CD14-positive monocyte (primary cell): ENCODE measurements at regions not wholly inside any gene's neighbourhood (a gene's known extent, or its start where the extent isn't known, plus 50 kb on each side); places are given as distances from the start of the nearest gene placed in this dataset.

Experiments
- DNase-seq, 3 donors: peaks; one replicate each; pipeline ENCODE4 v3.0.0-alpha.2; 2011 to 2022
- H2AFZ ChIP-seq: 2 replicates; pipeline ENCODE4 v1.6.0; 2012; ENCODE audit warnings: mild to moderate bottlenecking, low read depth, low read length, inconsistent platforms; ENCODE audit not compliant: insufficient read depth, poor library complexity, severe bottlenecking
- H3K27ac ChIP-seq, 2 donors: 1 replicate in 1 of 2; 2 replicates in 1 of 2; pipeline ENCODE4 v1.5.1; 2012 to 2013; ENCODE audit warnings: low read length in 2 of 2, control low read depth in 1 of 2, inconsistent platforms in 1 of 2, low read depth in 1 of 2, mild to moderate bottlenecking in 1 of 2
- H3K27me3 ChIP-seq, 2 donors: one replicate each; pipeline versions ENCODE4 v1.6.0 to v1.6.1; 2011 to 2013; ENCODE audit warnings: low read length in 2 of 2; ENCODE audit not compliant: control insufficient read depth in 2 of 2, insufficient read depth in 2 of 2
- H3K36me3 ChIP-seq, 2 donors: replicated peaks in 1 of 2; 1 replicate in 1 of 2; 2 replicates in 1 of 2; pipeline versions ENCODE4 v1.5.1 to v1.6.1; 2012 to 2013; ENCODE audit warnings: low read length in 2 of 2, control low read depth in 1 of 2, inconsistent platforms in 1 of 2, mild to moderate bottlenecking in 1 of 2; ENCODE audit not compliant: insufficient read depth in 2 of 2, control insufficient read depth in 1 of 2
- H3K4me1 ChIP-seq, 2 donors: 1 replicate in 1 of 2; 2 replicates in 1 of 2; pipeline versions ENCODE4 v1.5.1 to v1.6.1; 2012 to 2013; ENCODE audit warnings: low read length in 2 of 2, control low read depth in 1 of 2, inconsistent platforms in 1 of 2, mild to moderate bottlenecking in 1 of 2, moderate library complexity in 1 of 2; ENCODE audit not compliant: insufficient read depth in 2 of 2, control insufficient read depth in 1 of 2
- H3K4me2 ChIP-seq: replicated peaks from 2 replicates; pipeline ENCODE3; 2012; ENCODE audit warnings: low read length, moderate library complexity, mild to moderate bottlenecking; ENCODE audit not compliant: poor library complexity, severe bottlenecking; ENCODE audit errors: extremely low read depth
- H3K4me3 ChIP-seq, 3 experiments: fragments of 200-600 bp in 1 of 3; sonication (generic) in 1 of 3; replicated peaks in 1 of 3; 1 replicate in 2 of 3; 2 replicates in 1 of 3; pipeline ENCODE4 v1.5.1; 2011 to 2013; ENCODE audit warnings: low read length in 3 of 3, mild to moderate bottlenecking in 3 of 3, control low read depth in 2 of 3, low read depth in 2 of 3, inconsistent platforms in 1 of 3, moderate library complexity in 1 of 3
- H3K79me2 ChIP-seq: 2 replicates; pipeline ENCODE4 v1.6.0; 2012; ENCODE audit warnings: mild to moderate bottlenecking, control low read depth, inconsistent platforms, low read length, moderate library complexity; ENCODE audit not compliant: insufficient read depth
- H3K9ac ChIP-seq: 2 replicates; pipeline ENCODE4 v1.6.0; 2017; ENCODE audit warnings: low read length, mild to moderate bottlenecking; ENCODE audit not compliant: insufficient read depth, poor library complexity, severe bottlenecking
- H3K9me3 ChIP-seq, 2 donors: replicated peaks in 1 of 2; 1 replicate in 1 of 2; 2 replicates in 1 of 2; pipeline versions ENCODE4 v1.5.1 to v1.6.1; 2012 to 2013; ENCODE audit warnings: low read length in 2 of 2, control low read depth in 1 of 2; ENCODE audit not compliant: control insufficient read depth in 1 of 2, insufficient read depth in 1 of 2
- H4K20me1 ChIP-seq: 2 replicates; pipeline ENCODE4 v1.6.0; 2012; ENCODE audit warnings: mild to moderate bottlenecking, low read length, control low read depth, moderate library complexity; ENCODE audit not compliant: insufficient read depth
- H3K27ac Mint-ChIP-seq, 7 donors: one replicate each; pipeline ENCODE4 v1.8.0; 2020; ENCODE audit warnings: mild to moderate bottlenecking in 7 of 7, mixed read lengths in 7 of 7, moderate library complexity in 6 of 7, inconsistent platforms in 2 of 7
- H3K27me3 Mint-ChIP-seq, 3 donors: one replicate each; pipeline ENCODE4 v1.8.0; 2021 to 2022; ENCODE audit warnings: low read depth in 3 of 3, mild to moderate bottlenecking in 3 of 3, mixed read lengths in 3 of 3, moderate library complexity in 3 of 3, inconsistent platforms in 1 of 3
- H3K36me3 Mint-ChIP-seq, 2 donors: one replicate each; pipeline ENCODE4 v1.8.0; 2020; ENCODE audit warnings: mixed read lengths in 2 of 2, inconsistent platforms in 1 of 2, mild to moderate bottlenecking in 1 of 2
- H3K4me1 Mint-ChIP-seq: one replicate; pipeline ENCODE4 v1.8.0; 2020; ENCODE audit warnings: mild to moderate bottlenecking, mixed read lengths
- H3K4me3 Mint-ChIP-seq, 2 donors: one replicate each; pipeline ENCODE4 v1.8.0; 2020; ENCODE audit warnings: mild to moderate bottlenecking in 2 of 2, mixed read lengths in 2 of 2, moderate library complexity in 1 of 2
- H3K9me3 Mint-ChIP-seq, 7 donors: one replicate each; pipeline ENCODE4 v1.8.0; 2020 to 2022; ENCODE audit warnings: mixed read lengths in 7 of 7, mild to moderate bottlenecking in 6 of 7, moderate library complexity in 6 of 7, inconsistent platforms in 2 of 7
- CTCF ChIP-seq: fragments of 200-600 bp; IDR thresholded peaks from one replicate; pipeline ENCODE4 v1.8.0; 2022; ENCODE audit warnings: antibody characterized with exemption, mild to moderate bottlenecking
- WGBS: methylation state at CpG from one replicate; pipeline ENCODE4 v1.1.5; 2013; ENCODE audit warnings: missing lambda C conversion rate; ENCODE audit not compliant: insufficient coverage; 5-methylcytosine and 5-hydroxymethylcytosine counted together
- intact Hi-C, 2 donors: fragments of 100-400 bp; cut with micrococcal nuclease; formaldehyde crosslinking; loops; one replicate each; pipeline versions ENCODE4 v1.15.0 to v1.15.1; 2023

GRCh38 chr10:4028854-4029583, 244.0 kb upstream of the KLF6 start:
- WGBS: 100% methylated on average over 1 of the region's 6 CpGs
- H3K79me2 ChIP-seq: no peaks in the 10 kb centered on the region
- H3K27ac ChIP-seq: no peak overlapping the region
- no peak overlapping the region for H3K4me3 ChIP-seq
- no peak overlapping the region for H3K27ac Mint-ChIP-seq
- no peak overlapping the region for H3K4me3 Mint-ChIP-seq
- TF ChIP-seq CTCF: no peak
- peaks cover 8% of the 10 kb centered on the region for H3K4me1 Mint-ChIP-seq
- DNase-seq: no peak
- H4K20me1 ChIP-seq: no peaks in the 10 kb centered on the region
- H3K9me3 Mint-ChIP-seq: no peaks in the 10 kb centered on the region
- H3K4me1 ChIP-seq: no peaks in the 10 kb centered on the region
- H3K36me3 ChIP-seq: no peaks in the 10 kb centered on the region
- H3K4me2 ChIP-seq: no peak overlapping the region
- no peaks in the 10 kb centered on the region for H3K27me3 ChIP-seq
- peaks cover 0 to 7% (median 2%) of the 10 kb centered on the region in 3 donors for H3K27me3 Mint-ChIP-seq
- H3K9me3 ChIP-seq: no peaks in the 10 kb centered on the region
- no peak overlapping the region for H2AFZ ChIP-seq
- intact Hi-C loops: no loop called here
- no peaks in the 10 kb centered on the region for H3K36me3 Mint-ChIP-seq
- H3K9ac ChIP-seq: no peak overlapping the region

- Histone ChIP-seq H2AFZ (no peak overlapping the region), H3K4me2 (no peak overlapping the region), H3K9ac (no peak overlapping the region), H3K9me3 (no peaks in the 10 kb centered on the region), H3K36me3 (no peaks in the 10 kb centered on the region), H3K4me1 (no peaks in the 10 kb centered on the region), H3K27ac (no peak overlapping the region), H3K4me3 (no peak overlapping the region), H3K27me3 (no peaks in the 10 kb centered on the region), H3K79me2 (no peaks in the 10 kb centered on the region), H4K20me1 (no peaks in the 10 kb centered on the region)
- Mint-ChIP-seq H3K9me3 (no peaks in the 10 kb centered on the region), H3K27me3 (peaks cover 0 to 7% (median 2%) of the 10 kb centered on the region in 3 donors), H3K27ac (peak overlapping the region in 1 of 7 donors; percentile 28), H3K4me3 (no peak overlapping the region), H3K4me1 (peaks cover 4% of the 10 kb centered on the region), H3K36me3 (no peaks in the 10 kb centered on the region)
- intact Hi-C loops: no loop called here
- no CpG with 5 or more reads among the region's 5 CpGs for WGBS
- no peak for TF ChIP-seq CTCF
- no peak for DNase-seq
Measured at GRCh38 chr10:4028027-4028471, 243.0 kb upstream of the KLF6 start.
